GM19238 (cell line): ENCODE measurements at regions not wholly inside any gene's neighbourhood (a gene's known extent, or its start where the extent isn't known, plus 50 kb on each side); places are given as distances from the start of the nearest gene placed in this dataset.

Experiments
- DNase-seq: peaks from one replicate; pipeline ENCODE4 v3.0.0; 2011; ENCODE audit warnings: low spot score; ENCODE audit not compliant: insufficient read length

GRCh38 chr5:119991625-119992024, 362.3 kb downstream of the FAM170A start:
- no peak for DNase-seq

- no peak for DNase-seq
Observed at GRCh38 chr5:119996128-119996527, 366.8 kb downstream of the FAM170A start.

- DNase-seq: no peak
Observed at GRCh38 chr5:120007598-120007997, 378.2 kb downstream of the FAM170A start.

GRCh38 chr5:120012431-120012830, 383.1 kb downstream of the FAM170A start:
- DNase-seq: no peak

GRCh38 chr5:120014535-120014934, 385.2 kb downstream of the FAM170A start:
- no peak for DNase-seq

- no peak for DNase-seq
Observed at GRCh38 chr5:120016717-120017382, 387.5 kb downstream of the FAM170A start.

- DNase-seq: no peak
Observed at GRCh38 chr5:120017513-120017912, 388.2 kb downstream of the FAM170A start.

- DNase-seq: no peak
Observed at GRCh38 chr5:120035181-120035580, 405.8 kb downstream of the FAM170A start.

- no peak for DNase-seq
Observed at GRCh38 chr5:120035815-120036577, 406.6 kb downstream of the FAM170A start.

GRCh38 chr5:120037451-120037850, 408.1 kb downstream of the FAM170A start:
- DNase-seq: no peak

GRCh38 chr5:120039111-120039510, 409.8 kb downstream of the FAM170A start:
- DNase-seq: no peak

GRCh38 chr5:120043431-120043830, 414.1 kb downstream of the FAM170A start:
- no peak for DNase-seq

- DNase-seq: no peak
Observed at GRCh38 chr5:120052916-120053828, 410.9 kb upstream of the PRR16 start.

GRCh38 chr5:120053841-120054240, 410.3 kb upstream of the PRR16 start:
- no peak for DNase-seq

GRCh38 chr5:120055858-120056257, 408.2 kb upstream of the PRR16 start:
- DNase-seq: no peak

- no peak for DNase-seq
Observed at GRCh38 chr5:120062515-120062917, 401.6 kb upstream of the PRR16 start.

GRCh38 chr5:120072068-120072761, 391.9 kb upstream of the PRR16 start:
- no peak for DNase-seq

GRCh38 chr5:120073722-120074121, 390.4 kb upstream of the PRR16 start:
- DNase-seq: no peak

- DNase-seq: no peak
Observed at GRCh38 chr5:120080781-120081180, 383.3 kb upstream of the PRR16 start.

GRCh38 chr5:120082316-120083068, 381.6 kb upstream of the PRR16 start:
- no peak for DNase-seq
